RWPE2 (cell line): ENCODE measurements at regions not wholly inside any gene's neighbourhood (a gene's known extent, or its start where the extent isn't known, plus 50 kb on each side); places are given as distances from the start of the nearest gene placed in this dataset.

Source experiments
- ATAC-seq: fragments of 200-7000 bp; cut with Tn5 transposase; 3 replicates; pipeline ENCODE4 v1.9.1; 2021; ENCODE audit warnings: low read depth
- DNase-seq: peaks from one replicate; pipeline ENCODE4 v3.0.0-alpha.2; 2020; ENCODE audit warnings: low spot score
- H3K27ac ChIP-seq: fragments of 450-650 bp; 2 replicates; pipeline ENCODE4 v1.5.1; 2017; ENCODE audit warnings: mild to moderate bottlenecking; ENCODE audit not compliant: poor library complexity, severe bottlenecking
- H3K27me3 ChIP-seq: fragments of 250-450 bp; sonication (Bioruptor Pico); 2 replicates; pipeline ENCODE4 v1.5.1; 2021; ENCODE audit warnings: mild to moderate bottlenecking, moderate library complexity; ENCODE audit not compliant: insufficient read depth, poor library complexity, severe bottlenecking
- H3K36me3 ChIP-seq: fragments of 250-450 bp; sonication (Bioruptor Pico); 2 replicates; pipeline ENCODE4 v1.5.1; 2020; ENCODE audit warnings: low read depth, mild to moderate bottlenecking, moderate library complexity
- H3K4me1 ChIP-seq: fragments of 250-450 bp; sonication (Bioruptor Pico); 2 replicates; pipeline ENCODE4 v1.5.1; 2021; ENCODE audit warnings: mild to moderate bottlenecking, moderate library complexity; ENCODE audit not compliant: insufficient read depth, poor library complexity, severe bottlenecking
- H3K4me3 ChIP-seq: fragments of 250-450 bp; sonication (Bioruptor Pico); 2 replicates; pipeline ENCODE4 v1.5.1; 2021; ENCODE audit warnings: mild to moderate bottlenecking, moderate library complexity; ENCODE audit not compliant: severe bottlenecking
- H3K9me3 ChIP-seq: fragments of 250-450 bp; sonication (Bioruptor Pico); 2 replicates; pipeline ENCODE4 v1.5.1; 2021; ENCODE audit warnings: mild to moderate bottlenecking, moderate library complexity; ENCODE audit not compliant: severe bottlenecking
- CTCF ChIP-seq: fragments of 450-650 bp; IDR thresholded peaks from one replicate; pipeline ENCODE4 v1.5.1; 2017; ENCODE audit warnings: mild to moderate bottlenecking, moderate library complexity; ENCODE audit not compliant: poor library complexity, severe bottlenecking

DNA sequence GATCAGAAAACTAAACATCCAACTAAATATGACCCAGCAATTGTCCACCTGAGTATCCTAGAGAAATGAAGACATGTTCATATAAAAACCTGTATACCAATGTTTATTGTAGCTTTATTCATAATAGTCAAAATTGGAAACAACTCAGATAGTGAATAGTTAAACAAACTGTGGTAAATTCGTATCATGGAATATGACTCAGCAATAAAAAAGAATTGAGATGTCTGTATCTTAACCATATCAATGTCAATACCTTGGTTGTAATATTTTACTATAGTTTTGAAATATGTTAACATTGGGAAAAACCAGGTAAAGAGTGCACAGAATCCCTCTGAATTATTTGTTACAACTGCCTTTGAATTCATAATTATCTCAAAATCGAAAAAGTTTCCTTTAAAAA lies 159.3 kb upstream of the GAP43 start:
- Histone ChIP-seq H3K9me3 (no peaks in the 10 kb centered on the region), H3K27ac (no peak overlapping the region), H3K4me1 (no peaks in the 10 kb centered on the region), H3K4me3 (no peak overlapping the region), H3K27me3 (no peaks in the 10 kb centered on the region), H3K36me3 (no peaks in the 10 kb centered on the region)
- ATAC-seq (no peak), DNase-seq (no peak)
- no peak for TF ChIP-seq CTCF

GRCh38 chr3:115469649-115470048 lies 153.7 kb upstream of the GAP43 start:
- Histone ChIP-seq H3K27me3 (peaks cover 6% of the 10 kb centered on the region), H3K9me3 (no peaks in the 10 kb centered on the region), H3K4me3 (no peak overlapping the region), H3K36me3 (no peaks in the 10 kb centered on the region), H3K27ac (no peak overlapping the region), H3K4me1 (no peaks in the 10 kb centered on the region)
- no peak for TF ChIP-seq CTCF
- no peak for ATAC-seq
- DNase-seq = no peak

- no peak for DNase-seq
- H3K4me3 ChIP-seq = no peak overlapping the region
Observed at GRCh38 chr3:115470254-115470653, 153.1 kb upstream of the GAP43 start.

DNA sequence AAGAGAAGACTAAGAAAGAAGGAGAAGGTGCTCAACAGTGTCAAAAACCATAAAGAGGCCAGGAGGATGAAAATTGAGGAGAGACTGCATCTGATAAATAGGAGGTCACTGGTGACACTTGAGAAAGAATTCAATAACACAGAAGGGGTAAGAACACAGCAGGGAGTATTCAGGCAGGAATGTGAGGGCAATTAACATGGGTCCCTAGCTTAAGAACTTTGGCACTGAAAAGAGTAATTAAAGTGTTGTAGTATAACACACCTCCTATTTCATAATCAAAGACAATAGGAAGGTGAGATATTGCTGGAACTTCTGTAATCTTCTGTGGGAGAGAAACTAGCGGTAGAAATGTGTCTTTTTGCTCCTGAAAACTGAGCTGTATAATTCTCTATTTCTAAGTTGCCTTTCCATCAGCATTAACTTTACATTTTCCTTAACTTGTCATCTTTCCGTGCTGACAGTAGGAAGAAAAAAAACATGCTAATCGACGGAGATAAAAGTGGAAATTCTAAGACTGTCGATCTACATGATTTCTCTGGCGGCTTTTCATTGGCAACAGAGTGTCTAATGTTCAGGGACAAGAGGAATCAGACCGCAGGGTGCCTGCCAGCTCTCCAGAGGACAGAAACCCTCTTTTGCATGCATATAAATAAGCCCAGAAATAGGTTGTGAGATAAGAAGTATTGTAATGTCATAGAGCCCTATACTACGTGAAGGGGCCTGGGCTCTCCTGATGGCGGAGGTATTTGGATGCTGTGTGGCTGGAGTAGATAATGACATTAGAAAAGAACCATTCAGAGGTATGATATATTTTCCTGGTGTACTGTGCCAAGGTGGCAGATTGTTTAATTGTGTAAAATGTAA lies 147.9 kb upstream of the GAP43 start:
- TF ChIP-seq CTCF = no peak
- peaks cover 6% of the 10 kb centered on the region for H3K27me3 ChIP-seq
- H3K36me3 ChIP-seq = no peaks in the 10 kb centered on the region
- ATAC-seq (no peak), DNase-seq (no peak)
- H3K9me3 ChIP-seq = no peaks in the 10 kb centered on the region
- H3K27ac ChIP-seq = no peak overlapping the region
- H3K4me1 ChIP-seq = no peaks in the 10 kb centered on the region
- no peak overlapping the region for H3K4me3 ChIP-seq

More at GRCh38 chr3:115470254-115470653, 153.1 kb upstream of the GAP43 start:
- peaks cover 6% of the 10 kb centered on the region for H3K27me3 ChIP-seq
- H3K9me3 ChIP-seq = no peaks in the 10 kb centered on the region
- no peak for ATAC-seq
- no peak overlapping the region for H3K27ac ChIP-seq
- no peak for TF ChIP-seq CTCF
- H3K4me1 ChIP-seq = no peaks in the 10 kb centered on the region
- H3K36me3 ChIP-seq = no peaks in the 10 kb centered on the region

GRCh38 chr3:115476472-115476871 lies 146.8 kb upstream of the GAP43 start:
- Histone ChIP-seq H3K4me1 (no peaks in the 10 kb centered on the region), H3K4me3 (no peak overlapping the region), H3K27ac (no peak overlapping the region), H3K27me3 (peaks cover 2% of the 10 kb centered on the region), H3K36me3 (no peaks in the 10 kb centered on the region), H3K9me3 (no peaks in the 10 kb centered on the region)
- no peak for TF ChIP-seq CTCF
- ATAC-seq = no peak
- DNase-seq = no peak
